ENCODE measurements at regions not wholly inside any gene's neighbourhood (a gene's known extent, or its start where the extent isn't known, plus 50 kb on each side); places are given as distances from the start of the nearest gene placed in this dataset.

DNA sequence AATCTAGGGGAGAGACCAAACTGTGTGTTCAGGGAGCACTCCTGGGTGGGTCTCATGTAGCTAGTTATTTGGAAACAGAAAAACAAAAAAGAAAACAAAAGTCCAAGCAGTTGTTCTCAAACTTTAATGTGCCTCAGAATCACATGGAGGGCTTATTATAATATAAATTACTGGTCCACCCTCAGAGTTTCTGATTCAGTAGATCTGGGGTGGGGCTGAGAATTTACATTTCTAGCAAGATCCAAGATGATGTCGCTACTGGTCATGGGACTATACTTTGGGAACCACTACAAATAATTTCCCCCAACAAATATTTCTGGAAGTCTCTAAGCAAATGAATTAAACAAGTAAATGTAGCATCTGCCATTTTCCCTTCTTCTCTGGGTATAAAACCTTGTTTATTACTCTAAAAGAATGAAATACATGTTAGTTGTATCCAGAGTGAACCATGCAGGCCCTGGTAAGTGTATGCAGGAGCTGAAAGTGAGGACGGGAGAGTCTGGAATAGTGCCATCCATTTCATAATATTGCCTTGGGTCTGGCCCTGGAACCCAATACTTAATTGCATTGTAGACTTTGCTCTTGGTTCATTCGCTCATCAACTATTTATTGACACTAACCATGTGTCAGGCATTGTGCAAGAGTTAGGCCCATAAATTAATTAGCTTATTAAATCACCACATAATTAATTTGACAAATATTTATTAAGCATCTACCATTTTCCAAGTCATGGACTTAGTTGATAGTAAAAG lies 490.8 kb downstream of the EPM2A start:
- TF ChIP-seq, protein P1, sequence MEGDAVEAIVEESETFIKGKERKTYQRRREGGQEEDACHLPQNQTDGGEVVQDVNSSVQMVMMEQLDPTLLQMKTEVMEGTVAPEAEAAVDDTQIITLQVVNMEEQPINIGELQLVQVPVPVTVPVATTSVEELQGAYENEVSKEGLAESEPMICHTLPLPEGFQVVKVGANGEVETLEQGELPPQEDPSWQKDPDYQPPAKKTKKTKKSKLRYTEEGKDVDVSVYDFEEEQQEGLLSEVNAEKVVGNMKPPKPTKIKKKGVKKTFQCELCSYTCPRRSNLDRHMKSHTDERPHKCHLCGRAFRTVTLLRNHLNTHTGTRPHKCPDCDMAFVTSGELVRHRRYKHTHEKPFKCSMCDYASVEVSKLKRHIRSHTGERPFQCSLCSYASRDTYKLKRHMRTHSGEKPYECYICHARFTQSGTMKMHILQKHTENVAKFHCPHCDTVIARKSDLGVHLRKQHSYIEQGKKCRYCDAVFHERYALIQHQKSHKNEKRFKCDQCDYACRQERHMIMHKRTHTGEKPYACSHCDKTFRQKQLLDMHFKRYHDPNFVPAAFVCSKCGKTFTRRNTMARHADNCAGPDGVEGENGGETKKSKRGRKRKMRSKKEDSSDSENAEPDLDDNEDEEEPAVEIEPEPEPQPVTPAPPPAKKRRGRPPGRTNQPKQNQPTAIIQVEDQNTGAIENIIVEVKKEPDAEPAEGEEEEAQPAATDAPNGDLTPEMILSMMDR (IDR thresholded peaks at IDR 0.05): no peak
- TF ChIP-seq EP300 (IDR thresholded peaks at IDR 0.05): no peak
- TF ChIP-seq POLR2A (IDR thresholded peaks at IDR 0.05): no peak
- TF ChIP-seq POLR2AphosphoS5 (IDR thresholded peaks at IDR 0.05): no peak
